ENCODE measurements at regions not wholly inside any gene's neighbourhood (a gene's known extent, or its start where the extent isn't known, plus 50 kb on each side); places are given as distances from the start of the nearest gene placed in this dataset.

DNA sequence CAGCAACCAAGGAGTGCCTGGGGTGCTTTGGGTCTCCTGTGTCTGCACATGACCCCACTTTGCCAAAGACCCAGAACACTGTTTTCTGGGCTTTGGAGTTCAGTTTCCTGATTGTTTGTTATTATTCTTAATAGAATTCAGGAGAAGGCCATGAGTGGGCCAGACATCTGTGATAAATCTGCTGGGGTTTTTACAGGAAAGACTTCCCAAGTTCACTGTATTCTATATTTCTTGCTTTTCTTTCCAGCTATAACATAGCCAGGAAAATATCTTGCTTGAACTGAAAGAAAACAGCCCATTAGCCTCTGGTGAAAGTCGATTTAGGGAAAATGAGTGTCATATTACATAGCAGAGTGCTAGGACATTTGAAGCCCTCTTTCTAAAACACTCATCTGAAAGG lies 345.1 kb upstream of the USP24 start:
- TF ChIP-seq POLR2A (IDR thresholded peaks at IDR 0.05) (no peak), CTCF (IDR thresholded peaks at IDR 0.05) (no peak), EP300 (IDR thresholded peaks at IDR 0.05) (no peak)
- 9 to 23% (median 12%) methylated on average over 1 of the region's 1 CpG for WGBS, 3 donors
- Histone ChIP-seq H3K9me3 (no peaks in the 10 kb centered on the region), H3K27me3 (no peaks in the 10 kb centered on the region), H3K4me3 (no peak overlapping the region), H3K36me3 (no peaks in the 10 kb centered on the region), H3K27ac (no peak overlapping the region), H3K4me1 (ENCODE audit: insufficient read depth) (peaks cover 6% of the 10 kb centered on the region)
- intact Hi-C loops (cut with DNase I), result no loop called here
- no peak for DNase-seq

- no peaks in the 10 kb centered on the region for H3K27me3 ChIP-seq
- WGBS, 3 donors, result 85 to 87% (median 86%) methylated on average over 6 of the region's 6 CpGs
- no peaks in the 10 kb centered on the region for H3K36me3 ChIP-seq
- H3K4me3 ChIP-seq, result no peak overlapping the region
- no peaks in the 10 kb centered on the region for H3K9me3 ChIP-seq
- TF ChIP-seq CTCF (IDR thresholded peaks at IDR 0.05) (no peak), POLR2A (IDR thresholded peaks at IDR 0.05) (no peak), EP300 (IDR thresholded peaks at IDR 0.05) (no peak)
- intact Hi-C loops (cut with DNase I), result no loop called here
- H3K27ac ChIP-seq, result no peak overlapping the region
- peaks cover 6% of the 10 kb centered on the region for H3K4me1 ChIP-seq (ENCODE audit: insufficient read depth)
- no peak for DNase-seq
These were observed 344.7 kb upstream of the USP24 start for GRCh38 chr1:55559842-55560241.

DNA sequence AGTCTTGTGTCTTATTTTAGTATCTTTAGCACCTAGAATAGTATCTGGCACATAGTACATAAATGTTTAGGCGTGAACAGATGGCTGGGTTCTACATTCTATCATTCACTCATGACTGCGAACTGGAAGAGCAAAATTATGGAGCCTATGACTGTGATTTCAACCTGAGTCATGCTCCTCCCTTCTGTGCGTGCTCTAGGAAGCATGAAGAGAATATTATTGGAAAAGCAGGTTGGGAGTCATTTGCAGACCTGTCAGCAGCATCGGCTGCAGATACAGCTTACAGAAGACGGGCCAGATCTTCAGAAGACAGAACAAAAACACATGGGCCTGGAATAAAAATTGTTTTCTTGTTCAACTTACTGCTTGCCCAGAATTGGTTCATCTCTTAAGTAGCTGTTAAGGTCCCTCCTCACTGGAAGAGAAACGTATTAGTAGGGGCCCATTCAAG lies 344.0 kb upstream of the USP24 start:
- no peaks in the 10 kb centered on the region for H3K36me3 ChIP-seq
- no peaks in the 10 kb centered on the region for H3K9me3 ChIP-seq
- H3K4me1 ChIP-seq (ENCODE audit: insufficient read depth), result peaks cover 6% of the 10 kb centered on the region
- no peak overlapping the region for H3K4me3 ChIP-seq
- no peak overlapping the region for H3K27ac ChIP-seq
- TF ChIP-seq POLR2A (IDR thresholded peaks at IDR 0.05) (no peak), EP300 (IDR thresholded peaks at IDR 0.05) (no peak)
- DNase-seq, result no peak
- 32 to 40% (median 39%) methylated on average over 6 of the region's 6 CpGs for WGBS, 3 donors
- H3K27me3 ChIP-seq, result no peaks in the 10 kb centered on the region
- intact Hi-C loops (cut with DNase I), result no loop called here

- Histone ChIP-seq H3K36me3 (no peaks in the 10 kb centered on the region), H3K4me3 (no peak overlapping the region), H3K27me3 (no peaks in the 10 kb centered on the region), H3K27ac (no peak overlapping the region), H3K4me1 (ENCODE audit: insufficient read depth) (peaks cover 6% of the 10 kb centered on the region), H3K9me3 (no peaks in the 10 kb centered on the region)
- DNase-seq, result no peak
- WGBS, 3 donors, result 91 to 97% (median 96%) methylated on average over 3 of the region's 3 CpGs
- intact Hi-C loops (cut with DNase I), result no loop called here
- TF ChIP-seq CTCF (IDR thresholded peaks at IDR 0.05), result no peak
- TF ChIP-seq EP300 (IDR thresholded peaks at IDR 0.05), result no peak
- TF ChIP-seq POLR2A (IDR thresholded peaks at IDR 0.05), result no peak
These were observed 343.4 kb upstream of the USP24 start for GRCh38 chr1:55558515-55558914.

- no peak overlapping the region for H3K4me3 ChIP-seq
- H3K9me3 ChIP-seq, result no peaks in the 10 kb centered on the region
- WGBS, 3 donors, result 89 to 91% (median 90%) methylated on average over 10 of the region's 10 CpGs
- intact Hi-C loops (cut with DNase I), result no loop called here
- no peak overlapping the region for H3K27ac ChIP-seq
- no peak for DNase-seq
- H3K4me1 ChIP-seq (ENCODE audit: insufficient read depth), result peaks cover 6% of the 10 kb centered on the region
- TF ChIP-seq POLR2A (IDR thresholded peaks at IDR 0.05), result no peak
- H3K27me3 ChIP-seq, result no peaks in the 10 kb centered on the region
- no peaks in the 10 kb centered on the region for H3K36me3 ChIP-seq
These were observed 341.0 kb upstream of the USP24 start for GRCh38 chr1:55555956-55556725.

All from ovary (tissue), 7 donors.